H1 (cell line): ENCODE measurements at regions not wholly inside any gene's neighbourhood (a gene's known extent, or its start where the extent isn't known, plus 50 kb on each side); places are given as distances from the start of the nearest gene placed in this dataset.

Experiments
- ATF3 ChIP-seq: IDR thresholded peaks from 2 replicates; pipeline ENCODE4 v1.6.1; 2011; ENCODE audit warnings: low read depth, mild to moderate bottlenecking, low read length; ENCODE audit not compliant: insufficient read depth
- BACH1 ChIP-seq: IDR thresholded peaks from 2 replicates; pipeline ENCODE4 v1.6.1; 2012; ENCODE audit warnings: low read length, improper control_type of control experiment
- CBX8 ChIP-seq: fragments of 300-800, 300-1000 bp; sonication (generic); IDR thresholded peaks from 2 replicates; pipeline ENCODE4 v1.7.1; 2016; ENCODE audit warnings: low read depth, low read length, borderline replicate concordance
- CHD7 ChIP-seq: fragments of 300-600 bp; sonication (generic); IDR thresholded peaks from 2 replicates; pipeline ENCODE4 v1.7.1; 2012; ENCODE audit warnings: low read length, moderate library complexity, mild to moderate bottlenecking, inconsistent platforms; ENCODE audit not compliant: insufficient replicate concordance
- E2F6 ChIP-seq: IDR thresholded peaks from 2 replicates; pipeline ENCODE4 v1.6.1; 2012; ENCODE audit warnings: inconsistent platforms
- EZH2 ChIP-seq: fragments of 200-600 bp; sonication (generic); IDR thresholded peaks from 2 replicates; pipeline ENCODE4 v1.7.1; 2012; ENCODE audit warnings: low read depth, mild to moderate bottlenecking, moderate library complexity, low read length, inconsistent platforms; ENCODE audit not compliant: severe bottlenecking
- PHF8 ChIP-seq: fragments of 200-600 bp; sonication (generic); conservative IDR thresholded peaks from 2 replicates; pipeline ENCODE4 v1.7.1; 2012; ENCODE audit warnings: low read depth, mild to moderate bottlenecking, inconsistent platforms, low read length, moderate library complexity
- POLR2AphosphoS5 ChIP-seq: IDR thresholded peaks from 2 replicates; pipeline ENCODE4 v1.6.1; 2011; ENCODE audit warnings: low read depth, low read length
- RBBP5 ChIP-seq: IDR thresholded peaks from 2 replicates; pipeline ENCODE4 v1.7.1; 2012; ENCODE audit warnings: low read depth, mild to moderate bottlenecking, inconsistent platforms, low read length, moderate library complexity, borderline replicate concordance
- RNF2 ChIP-seq: fragments of 200-900, 300-1000 bp; sonication (generic); IDR thresholded peaks from 2 replicates; pipeline ENCODE4 v1.7.1; 2016; ENCODE audit warnings: borderline replicate concordance, low read depth, mild to moderate bottlenecking, antibody characterized with exemption, low read length; ENCODE audit not compliant: poor library complexity, severe bottlenecking; ENCODE audit errors: missing control alignments
- SP4 ChIP-seq: IDR thresholded peaks from 2 replicates; pipeline ENCODE4 v1.6.1; 2012; ENCODE audit warnings: low read length, inconsistent platforms

DNA sequence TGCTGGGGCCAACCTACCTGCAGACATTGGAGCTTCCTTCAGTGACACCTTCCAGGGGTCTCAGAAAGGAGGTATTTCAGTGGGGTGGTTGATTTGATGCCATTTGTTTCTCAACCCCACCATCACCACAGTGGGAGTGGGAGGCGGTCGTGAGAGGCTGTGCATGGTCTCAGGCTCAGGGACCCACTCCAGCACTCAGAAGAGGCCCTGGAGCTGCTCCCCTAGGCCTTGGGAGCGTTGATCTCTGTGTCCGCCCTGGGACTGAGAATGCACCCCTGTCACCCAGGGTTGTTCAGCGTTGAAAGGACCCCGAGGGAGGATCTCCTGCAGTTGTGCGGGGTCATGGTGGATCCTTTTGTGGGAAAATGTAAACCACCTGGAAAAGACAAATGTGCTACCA is 410.6 kb downstream of the GLRX3 start (continued):
- TF ChIP-seq CHD7: no peak
- no peak for TF ChIP-seq RNF2
- no peak for TF ChIP-seq CBX8
- no peak for TF ChIP-seq EZH2
- TF ChIP-seq PHF8: no peak
- no peak for TF ChIP-seq E2F6
- no peak for TF ChIP-seq SP4
- no peak for TF ChIP-seq ATF3
- TF ChIP-seq RBBP5: no peak
- TF ChIP-seq POLR2AphosphoS5: no peak
- no peak for TF ChIP-seq BACH1
